Activated naive CD8-positive, alpha-beta T cell treated with anti-CD3 and anti-CD28 coated beads, Interleukin-2, amount 10 ng/mL, durations not matched to agents 7 days and 5 days (primary cell): ENCODE measurements at regions not wholly inside any gene's neighbourhood (a gene's known extent, or its start where the extent isn't known, plus 50 kb on each side); places are given as distances from the start of the nearest gene placed in this dataset.
"Not testable (repeated sequence)": the region's sequence is repeated elsewhere in the genome, so short reads cannot be mapped to it uniquely, and the experiment has no call there.

Experiments used
- ATAC-seq: fragments of 150-1000 bp; cut with Tn5 transposase; one replicate; pipeline ENCODE4 v1.10.0; 2021; ENCODE audit warnings: low read depth, moderate library complexity
- POLR2A ChIA-PET: fragments of 350-600 bp; sonication (Branson Sonifier 250); formaldehyde crosslinking; loops from one replicate; lab custom pipeline; 2021; ENCODE audit warnings: antibody characterized with exemption; lab: Charles Lee
- DNase-seq: peaks from one replicate; pipeline ENCODE4 v3.0.0; 2021
- H3K27ac Mint-ChIP-seq: one replicate; pipeline ENCODE4 v1.8.0; 2022; ENCODE audit warnings: mild to moderate bottlenecking, mixed read lengths
- H3K27me3 Mint-ChIP-seq: one replicate; pipeline ENCODE4 v1.8.0; 2022; ENCODE audit warnings: mild to moderate bottlenecking, moderate library complexity, mixed read lengths
- H3K36me3 Mint-ChIP-seq: one replicate; pipeline ENCODE4 v1.8.0; 2021; ENCODE audit warnings: mild to moderate bottlenecking, mixed read lengths
- H3K4me1 Mint-ChIP-seq: one replicate; pipeline ENCODE4 v1.8.0; 2021; ENCODE audit warnings: mixed read lengths
- H3K4me3 Mint-ChIP-seq: one replicate; pipeline ENCODE4 v1.8.0; 2022; ENCODE audit warnings: mild to moderate bottlenecking, moderate library complexity, mixed read lengths
- H3K9me3 Mint-ChIP-seq: one replicate; pipeline ENCODE4 v1.8.0; 2021; ENCODE audit warnings: mixed read lengths

DNA sequence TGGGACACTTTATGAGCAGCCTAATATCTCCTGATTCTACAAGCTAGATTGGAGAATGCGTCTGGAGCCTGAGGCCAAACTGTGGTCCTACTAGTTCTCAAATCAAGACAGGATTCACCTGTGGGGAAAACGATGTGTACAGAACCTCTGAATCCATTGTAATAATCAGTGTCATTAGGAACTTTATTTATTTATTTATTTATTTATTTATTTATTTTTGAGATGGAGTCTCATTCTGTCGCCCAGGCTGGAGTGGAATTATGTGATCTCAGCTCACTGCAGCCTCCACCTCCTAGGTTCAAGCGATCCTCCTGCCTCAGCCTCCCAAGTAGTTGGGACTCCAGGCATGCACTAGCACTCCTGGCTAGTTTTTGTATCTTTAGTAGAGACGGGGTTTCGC, 52.6 kb upstream of the KIF26B start:
- POLR2A ChIA-PET = not testable (repeated sequence)

DNA sequence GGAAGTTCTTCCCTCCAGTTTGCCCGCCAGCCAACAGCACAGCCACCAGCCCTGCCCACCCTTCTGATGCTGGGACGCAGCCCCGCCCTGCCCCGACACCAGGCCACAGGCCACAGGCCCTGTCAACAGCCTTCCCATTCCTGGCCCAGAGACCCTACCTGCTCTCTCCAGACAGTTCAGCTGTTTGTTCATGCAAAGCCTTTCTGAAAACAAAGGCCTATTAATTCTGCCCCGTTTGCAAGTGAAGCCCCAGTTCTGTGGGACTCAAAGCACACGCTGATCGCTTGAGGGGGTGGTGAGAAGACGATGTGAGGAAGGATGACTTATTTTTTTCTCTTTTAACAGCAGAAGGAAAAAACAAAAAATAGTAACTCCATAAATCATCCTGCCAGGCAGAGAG, 55.4 kb upstream of the KIF26B start:
- Mint-ChIP-seq H3K36me3 (no peaks in the 10 kb centered on the region), H3K27me3 (no peaks in the 10 kb centered on the region), H3K4me3 (no peak overlapping the region), H3K4me1 (no peaks in the 10 kb centered on the region), H3K27ac (no peak overlapping the region), H3K9me3 (no peaks in the 10 kb centered on the region)
- DNase-seq (no peak), ATAC-seq (no peak)
- POLR2A ChIA-PET = no interaction called here

More for the DNA sequence above, 52.6 kb upstream of the KIF26B start:
- H3K36me3 Mint-ChIP-seq, DNase-seq, H3K27ac Mint-ChIP-seq, H3K9me3 Mint-ChIP-seq, H3K4me3 Mint-ChIP-seq, H3K4me1 Mint-ChIP-seq, ATAC-seq, H3K27me3 Mint-ChIP-seq: not testable (repeated sequence)

DNA sequence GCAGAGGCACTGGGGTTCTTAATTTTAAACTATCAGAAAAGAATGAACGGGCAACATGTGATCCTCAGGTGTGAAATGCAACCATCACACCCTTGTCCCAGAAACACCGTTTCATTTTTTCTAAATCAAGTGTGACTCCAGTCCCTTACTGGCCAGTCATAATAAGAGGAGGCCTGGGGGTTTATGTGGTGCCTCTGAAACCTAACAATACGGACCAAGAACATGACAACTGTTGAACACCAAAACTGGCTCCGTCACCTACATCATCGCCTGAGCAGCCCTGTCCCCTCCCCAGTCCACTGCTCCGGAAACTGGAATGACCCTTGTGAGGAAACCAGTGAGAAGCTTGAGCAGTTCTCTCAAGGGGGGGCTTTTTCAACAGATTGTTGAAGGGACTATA, 55.9 kb upstream of the KIF26B start:
- no peak overlapping the region for H3K27ac Mint-ChIP-seq
- H3K9me3 Mint-ChIP-seq = no peaks in the 10 kb centered on the region
- no peaks in the 10 kb centered on the region for H3K36me3 Mint-ChIP-seq
- DNase-seq (no peak), ATAC-seq (no peak)
- H3K27me3 Mint-ChIP-seq = no peaks in the 10 kb centered on the region
- H3K4me1 Mint-ChIP-seq = no peaks in the 10 kb centered on the region
- POLR2A ChIA-PET = no interaction called here
- H3K4me3 Mint-ChIP-seq = no peak overlapping the region

DNA sequence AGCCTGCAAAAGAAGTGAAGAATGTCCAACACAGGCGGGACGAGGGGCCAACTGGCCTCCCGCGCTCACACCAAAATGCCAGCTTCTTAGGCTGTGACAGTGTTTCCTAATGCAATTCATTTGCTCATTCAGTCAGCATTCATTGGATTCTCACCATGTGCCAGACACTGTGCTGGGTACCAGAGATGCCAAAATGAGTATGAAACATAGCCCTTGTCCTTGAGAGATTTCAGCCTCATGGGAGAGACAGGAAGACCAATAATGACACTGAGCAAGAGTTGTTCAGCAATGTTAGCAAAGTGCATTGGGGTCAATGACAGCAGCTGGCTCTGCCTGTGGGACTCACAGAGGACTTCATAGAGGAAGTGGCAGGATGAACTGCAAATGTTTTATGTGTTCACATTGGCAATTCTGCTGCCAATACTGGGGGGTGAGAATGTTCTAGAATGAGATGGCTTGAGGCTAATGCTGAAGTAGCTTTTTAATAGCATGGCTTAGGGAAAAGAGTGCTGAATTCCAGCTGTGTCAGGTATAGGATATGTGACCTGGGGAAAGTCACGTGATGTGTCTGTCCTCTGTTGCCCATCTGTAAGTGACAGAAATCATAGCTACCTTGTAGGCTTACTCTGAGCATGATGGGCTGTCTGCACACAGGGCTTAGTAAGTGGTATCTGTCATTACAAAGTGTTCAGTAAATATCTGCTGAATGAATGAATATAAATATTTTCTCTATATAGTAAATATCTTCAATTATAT, 58.3 kb upstream of the KIF26B start:
- H3K27me3 Mint-ChIP-seq = no peaks in the 10 kb centered on the region
- no peak overlapping the region for H3K27ac Mint-ChIP-seq
- H3K9me3 Mint-ChIP-seq = no peaks in the 10 kb centered on the region
- no peaks in the 10 kb centered on the region for H3K4me1 Mint-ChIP-seq
- H3K36me3 Mint-ChIP-seq = no peaks in the 10 kb centered on the region
- POLR2A ChIA-PET = no interaction called here
- ATAC-seq (no peak), DNase-seq (no peak)
- H3K4me3 Mint-ChIP-seq = no peak overlapping the region

DNA sequence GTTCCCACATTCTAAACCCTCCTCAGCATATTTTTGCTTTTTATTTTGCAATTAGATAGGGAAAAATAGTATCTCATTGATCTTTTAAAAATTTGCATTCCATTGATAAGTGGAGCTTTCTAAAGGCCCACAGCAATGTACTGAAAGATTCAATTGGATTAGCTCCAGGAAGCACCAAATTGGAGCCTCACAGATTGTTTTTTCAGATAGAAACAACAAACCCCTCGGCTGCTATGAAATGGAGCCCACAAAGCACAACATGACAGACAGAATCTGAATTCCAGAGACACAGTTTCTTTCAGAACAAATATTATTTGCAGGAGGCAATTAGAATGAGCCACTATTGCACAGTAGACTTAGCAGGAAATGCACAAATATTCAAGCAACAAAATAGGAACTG, 58.9 kb upstream of the KIF26B start:
- no peaks in the 10 kb centered on the region for H3K4me1 Mint-ChIP-seq
- POLR2A ChIA-PET = no interaction called here
- DNase-seq (no peak), ATAC-seq (no peak)
- no peaks in the 10 kb centered on the region for H3K36me3 Mint-ChIP-seq
- no peaks in the 10 kb centered on the region for H3K27me3 Mint-ChIP-seq
- no peak overlapping the region for H3K4me3 Mint-ChIP-seq
- no peaks in the 10 kb centered on the region for H3K9me3 Mint-ChIP-seq
- no peak overlapping the region for H3K27ac Mint-ChIP-seq

DNA sequence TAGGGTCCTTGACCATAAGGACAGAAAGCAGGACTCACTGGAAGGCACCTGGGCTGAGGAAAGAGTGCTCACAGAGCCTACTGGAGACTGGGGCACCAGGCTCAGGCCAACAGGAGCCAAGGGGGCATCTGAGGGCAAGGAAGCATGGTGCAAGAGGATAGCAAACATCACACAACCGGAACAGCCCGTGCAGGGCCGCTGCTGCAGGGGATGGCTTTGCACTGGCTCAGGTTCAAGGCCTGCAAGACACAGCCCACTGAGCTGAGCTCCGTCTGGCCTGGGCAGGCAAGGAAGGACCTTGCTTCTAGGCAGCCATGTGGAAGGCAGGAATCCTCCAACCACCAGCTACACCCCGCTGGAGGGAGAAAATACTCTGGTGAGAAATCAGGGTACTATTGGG, 59.8 kb upstream of the KIF26B start:
- Mint-ChIP-seq H3K9me3 (no peaks in the 10 kb centered on the region), H3K27me3 (no peaks in the 10 kb centered on the region), H3K4me3 (no peak overlapping the region), H3K36me3 (no peaks in the 10 kb centered on the region), H3K4me1 (no peaks in the 10 kb centered on the region), H3K27ac (no peak overlapping the region)
- ATAC-seq (no peak), DNase-seq (no peak)
- POLR2A ChIA-PET = no interaction called here

DNA sequence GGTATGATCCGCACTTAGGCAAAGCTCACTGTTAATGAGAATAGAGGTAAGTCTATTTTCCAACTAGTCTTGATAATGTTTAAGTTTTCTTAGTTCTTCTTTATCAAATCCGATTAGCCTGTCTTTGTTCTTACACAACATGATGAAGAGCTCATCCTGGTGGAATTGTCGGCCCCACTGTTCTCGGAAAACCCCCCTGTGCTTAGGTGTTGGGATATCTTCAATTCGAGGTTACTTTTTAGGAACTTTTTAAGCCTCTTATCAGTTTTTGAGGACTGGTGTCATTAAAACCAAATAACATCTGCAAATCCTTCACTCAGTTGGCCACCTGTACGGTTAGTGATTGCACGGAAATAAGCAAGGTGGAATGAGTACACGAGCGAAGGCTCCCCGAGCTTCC, 60.7 kb upstream of the KIF26B start:
- H3K36me3 Mint-ChIP-seq = no peaks in the 10 kb centered on the region
- no peak overlapping the region for H3K27ac Mint-ChIP-seq
- H3K9me3 Mint-ChIP-seq = no peaks in the 10 kb centered on the region
- POLR2A ChIA-PET = no interaction called here
- no peak overlapping the region for H3K4me3 Mint-ChIP-seq
- no peaks in the 10 kb centered on the region for H3K27me3 Mint-ChIP-seq
- DNase-seq (no peak), ATAC-seq (no peak)
- no peaks in the 10 kb centered on the region for H3K4me1 Mint-ChIP-seq

DNA sequence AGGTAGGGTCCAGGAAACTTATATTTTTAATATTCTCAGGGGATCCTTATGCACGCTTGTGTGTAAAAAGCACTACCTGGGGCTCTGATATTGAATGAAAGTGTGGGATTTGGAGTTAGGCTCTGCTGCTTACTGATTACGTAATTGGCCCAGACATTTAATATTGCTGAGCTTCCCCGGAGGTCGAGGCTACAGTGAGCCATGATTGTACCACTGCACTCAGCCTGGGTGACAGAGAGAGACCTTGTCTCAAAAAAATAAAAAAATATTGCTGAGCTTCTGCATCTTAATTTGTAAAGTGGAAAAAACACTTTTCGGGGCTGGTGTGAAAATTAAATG, 62.2 kb upstream of the KIF26B start:
- POLR2A ChIA-PET = no interaction called here
- Mint-ChIP-seq H3K27ac (no peak overlapping the region), H3K27me3 (no peaks in the 10 kb centered on the region), H3K9me3 (no peaks in the 10 kb centered on the region), H3K36me3 (no peaks in the 10 kb centered on the region), H3K4me3 (no peak overlapping the region), H3K4me1 (no peaks in the 10 kb centered on the region)
- DNase-seq = no peak
- no peak for ATAC-seq

DNA sequence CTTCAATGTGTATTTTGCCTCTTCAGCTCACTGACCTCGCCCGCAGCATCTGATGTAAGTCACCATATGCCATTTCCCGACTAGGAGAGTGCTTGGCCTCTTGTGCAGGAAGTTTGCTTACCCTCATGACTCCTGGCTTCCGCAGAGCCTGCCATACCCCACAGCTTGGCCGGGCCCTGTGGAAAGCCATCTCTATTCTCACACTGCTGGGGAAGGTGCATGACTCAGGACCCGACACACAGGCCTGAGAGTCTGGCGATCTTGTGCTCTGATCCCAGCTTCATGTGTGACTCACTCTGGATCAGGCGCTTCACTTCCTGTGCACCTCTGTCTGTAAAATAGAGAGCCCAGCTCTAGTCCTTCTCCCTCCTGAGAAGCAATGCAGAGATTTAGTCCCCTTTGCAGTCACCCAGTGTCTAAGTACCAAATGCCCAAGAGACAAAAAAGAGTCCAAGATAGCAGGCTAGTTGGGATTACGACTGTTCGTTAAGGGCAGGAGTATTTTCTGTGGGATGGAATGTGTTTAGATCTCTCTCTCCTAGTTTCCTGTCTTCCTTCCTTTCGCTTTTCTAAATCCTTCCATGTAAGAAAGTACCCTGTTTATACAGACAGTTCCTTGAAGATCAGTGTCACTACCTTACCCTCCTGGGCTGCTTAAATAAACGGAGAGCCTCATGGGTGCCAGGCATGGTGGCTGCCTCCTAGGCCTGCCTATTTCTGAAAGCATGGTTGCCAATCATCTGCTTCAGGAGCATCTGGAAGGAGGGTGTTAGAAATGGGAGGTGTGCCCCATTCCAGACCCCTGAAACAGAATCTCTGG, 62.8 kb upstream of the KIF26B start:
- no peak for ATAC-seq
- Mint-ChIP-seq H3K4me3 (no peak overlapping the region), H3K9me3 (no peaks in the 10 kb centered on the region), H3K27me3 (no peaks in the 10 kb centered on the region), H3K27ac (no peak overlapping the region), H3K4me1 (no peaks in the 10 kb centered on the region), H3K36me3 (no peaks in the 10 kb centered on the region)
- no peak for DNase-seq
- POLR2A ChIA-PET = no interaction called here

DNA sequence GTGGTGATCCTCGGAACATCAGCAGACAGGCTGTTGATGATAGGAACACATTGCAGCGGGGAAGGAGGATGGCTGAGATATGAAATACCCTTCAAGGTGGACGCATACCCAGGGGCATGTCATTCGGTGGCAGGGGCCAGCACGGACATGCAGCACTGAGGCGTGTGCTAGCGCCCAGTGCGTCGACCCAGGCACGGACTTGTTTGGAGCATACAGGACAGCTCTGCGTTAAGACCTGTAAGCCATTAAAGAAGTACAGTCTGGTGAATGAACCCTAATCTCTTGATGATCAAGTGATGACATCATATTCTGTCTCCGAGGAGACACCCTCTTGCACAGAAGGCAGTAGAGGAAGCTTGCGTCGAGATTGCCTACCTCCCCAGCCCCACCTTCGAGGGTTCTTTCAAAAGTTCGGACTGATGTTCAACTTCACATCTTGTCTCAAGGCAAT, 63.6 kb upstream of the KIF26B start:
- H3K36me3 Mint-ChIP-seq = no peaks in the 10 kb centered on the region
- ATAC-seq (no peak), DNase-seq (no peak)
- no peaks in the 10 kb centered on the region for H3K27me3 Mint-ChIP-seq
- no peak overlapping the region for H3K27ac Mint-ChIP-seq
- no peaks in the 10 kb centered on the region for H3K9me3 Mint-ChIP-seq
- H3K4me3 Mint-ChIP-seq = no peak overlapping the region
- H3K4me1 Mint-ChIP-seq = no peaks in the 10 kb centered on the region
- POLR2A ChIA-PET = no interaction called here

DNA sequence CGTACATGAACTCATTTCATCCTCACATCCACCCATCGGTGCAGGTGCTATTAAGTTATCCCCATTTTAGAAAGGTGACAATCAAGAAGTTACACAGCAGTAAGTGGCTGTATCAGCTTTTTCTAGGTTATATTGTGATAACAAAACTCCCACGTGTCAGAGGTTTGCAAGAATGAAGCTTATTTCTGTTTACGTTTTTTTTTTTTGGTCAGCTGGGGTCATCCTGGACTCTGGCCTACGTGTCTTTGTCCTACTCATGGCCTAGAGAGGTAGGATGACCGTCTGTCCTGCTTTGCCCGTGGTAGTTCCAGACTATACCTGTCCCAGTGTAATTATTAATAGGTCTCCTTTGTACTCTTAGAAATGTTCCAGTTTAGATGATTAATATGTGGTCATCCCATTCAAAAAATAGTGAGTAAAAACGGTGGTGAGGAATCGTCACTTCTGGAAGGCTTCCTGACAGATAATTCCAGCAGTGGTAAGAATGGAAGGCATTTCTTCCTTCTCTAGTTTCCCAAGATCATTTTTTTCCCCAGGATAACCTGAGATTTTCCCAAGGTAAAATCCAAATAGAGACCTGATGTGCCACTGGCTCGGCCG, 64.2 kb upstream of the KIF26B start:
- ATAC-seq (no peak), DNase-seq (no peak)
- Mint-ChIP-seq H3K27me3 (no peaks in the 10 kb centered on the region), H3K4me3 (no peak overlapping the region), H3K4me1 (no peaks in the 10 kb centered on the region), H3K9me3 (no peaks in the 10 kb centered on the region), H3K36me3 (no peaks in the 10 kb centered on the region), H3K27ac (no peak overlapping the region)
- POLR2A ChIA-PET = no interaction called here

DNA sequence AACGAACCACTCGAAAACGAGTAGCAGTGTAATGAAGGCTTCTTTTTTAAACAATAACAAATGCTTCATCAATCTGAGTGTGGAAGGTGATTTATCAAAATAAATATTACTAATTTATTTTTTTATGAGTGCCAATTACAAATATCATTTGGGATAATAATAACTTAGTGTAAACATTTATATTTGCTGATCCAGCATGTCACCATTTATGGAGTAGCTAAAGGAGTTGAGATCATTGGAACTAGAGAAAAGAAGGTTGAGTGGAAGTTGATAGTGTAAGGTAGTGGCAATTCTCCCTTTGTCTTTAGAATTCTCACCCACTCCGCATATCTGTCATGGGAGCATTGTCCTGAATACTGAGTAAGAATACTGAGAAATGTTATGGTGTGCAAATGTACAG, 67.1 kb upstream of the KIF26B start:
- POLR2A ChIA-PET = no interaction called here
- DNase-seq (no peak), ATAC-seq (no peak)
- Mint-ChIP-seq H3K27me3 (no peaks in the 10 kb centered on the region), H3K4me3 (no peak overlapping the region), H3K36me3 (no peaks in the 10 kb centered on the region), H3K27ac (no peak overlapping the region), H3K4me1 (no peaks in the 10 kb centered on the region), H3K9me3 (no peaks in the 10 kb centered on the region)

DNA sequence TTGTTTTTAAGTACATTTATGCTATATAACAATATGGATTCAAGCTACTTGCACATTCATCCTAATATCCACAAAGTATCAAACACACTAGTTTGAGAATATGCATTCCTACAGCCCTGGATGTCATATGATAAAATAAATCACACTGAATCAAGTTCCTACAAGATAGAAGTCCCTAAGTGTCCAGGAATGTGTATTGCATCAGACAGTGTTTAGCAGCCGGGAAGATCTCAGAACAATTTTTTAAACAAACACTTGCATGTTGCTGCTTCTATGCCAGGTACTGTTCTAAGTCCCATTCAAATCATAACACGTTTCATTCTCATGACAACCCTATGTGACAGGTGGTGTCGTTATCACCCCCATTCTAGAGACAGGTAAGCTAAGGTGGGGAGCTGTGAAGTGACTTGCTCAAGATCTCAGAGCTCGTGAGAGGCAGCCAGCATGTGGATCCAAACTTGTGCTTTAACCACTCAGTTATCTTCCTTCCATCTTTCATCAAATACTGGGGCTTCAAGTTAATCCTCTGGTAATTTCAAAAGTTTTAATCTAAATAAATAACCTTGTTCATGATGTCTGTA, 68.3 kb upstream of the KIF26B start:
- Mint-ChIP-seq H3K4me1 (no peaks in the 10 kb centered on the region), H3K27me3 (no peaks in the 10 kb centered on the region), H3K4me3 (no peak overlapping the region), H3K9me3 (no peaks in the 10 kb centered on the region), H3K36me3 (no peaks in the 10 kb centered on the region), H3K27ac (no peak overlapping the region)
- POLR2A ChIA-PET = no interaction called here
- ATAC-seq (no peak), DNase-seq (no peak)
